Transverse colon (tissue), 4 donors: ENCODE measurements at regions not wholly inside any gene's neighbourhood (a gene's known extent, or its start where the extent isn't known, plus 50 kb on each side); places are given as distances from the start of the nearest gene placed in this dataset.

ENCODE experiments used
- CTCF ChIP-seq, 5 experiments: fragments of 200-600 bp in 3 of 5; fragments of 450-650 bp in 2 of 5; sonication (generic) in 3 of 5; IDR thresholded peaks; 1 replicate in 2 of 5; 2 replicates in 3 of 5; pipeline ENCODE4 v1.5.1; 2016 to 2017; ENCODE audit warnings: antibody characterized with exemption in 5 of 5, inconsistent platforms in 3 of 5, mild to moderate bottlenecking in 2 of 5, moderate library complexity in 1 of 5
- POLR2A ChIP-seq: fragments of 450-650 bp; IDR thresholded peaks from one replicate; pipeline ENCODE4 v1.6.1; 2016; ENCODE audit warnings: antibody characterized with exemption, mild to moderate bottlenecking, moderate library complexity
- POLR2AphosphoS5 ChIP-seq, 3 donors: sonication (generic); formaldehyde crosslinking; IDR thresholded peaks; one replicate each; pipeline ENCODE4 v1.6.1; 2016; ENCODE audit warnings: antibody characterized with exemption in 3 of 3

GRCh38 chr3:150334974-150335373, 73.1 kb upstream of the TSC22D2 start:
- no peak for TF ChIP-seq CTCF (IDR thresholded peaks at IDR 0.05)
- TF ChIP-seq POLR2A = no peak
- TF ChIP-seq POLR2AphosphoS5 (IDR thresholded peaks at IDR 0.05) = no peak
